A204.1 (cell line): ENCODE measurements at regions not wholly inside any gene's neighbourhood (a gene's known extent, or its start where the extent isn't known, plus 50 kb on each side); places are given as distances from the start of the nearest gene placed in this dataset.
"Not testable (repeated sequence)": the region's sequence is repeated elsewhere in the genome, so short reads cannot be mapped to it uniquely, and the experiment has no call there.

Source experiments
- FAIRE-seq: peaks from 2 replicates; lab custom pipeline; 2012; peaks lifted over from hg19 to GRCh38; lab: Jason Lieb, UNC

- FAIRE-seq: no peak
Observed at GRCh38 chr10:109065821-109066220, 857.5 kb downstream of the XPNPEP1 start.

GRCh38 chr10:109062371-109062770, 860.9 kb downstream of the XPNPEP1 start:
- FAIRE-seq: no peak

GRCh38 chr10:109055243-109055642, 868.1 kb downstream of the XPNPEP1 start:
- no peak for FAIRE-seq

- no peak for FAIRE-seq
Observed at GRCh38 chr10:109047856-109048255, 875.5 kb downstream of the XPNPEP1 start.

- FAIRE-seq: not testable (repeated sequence)
Observed at GRCh38 chr10:109046427-109046826, 876.9 kb downstream of the XPNPEP1 start.

- FAIRE-seq: no peak
Observed at GRCh38 chr10:109040622-109041021, 882.7 kb downstream of the XPNPEP1 start.

GRCh38 chr10:109037978-109038377, 885.3 kb downstream of the XPNPEP1 start:
- no peak for FAIRE-seq

- no peak for FAIRE-seq
Observed at GRCh38 chr10:109030581-109031210, 892.6 kb downstream of the XPNPEP1 start.

GRCh38 chr10:109029870-109030269, 893.4 kb downstream of the XPNPEP1 start:
- no peak for FAIRE-seq

GRCh38 chr10:109027534-109028185, 895.7 kb downstream of the XPNPEP1 start:
- FAIRE-seq: no peak

GRCh38 chr10:109025172-109025571, 898.1 kb downstream of the XPNPEP1 start:
- FAIRE-seq: no peak

GRCh38 chr10:109022417-109023049, 900.8 kb downstream of the XPNPEP1 start:
- no peak for FAIRE-seq

GRCh38 chr10:109019001-109019424, 904.3 kb downstream of the XPNPEP1 start:
- FAIRE-seq: peak; percentile 49

GRCh38 chr10:109007514-109007913, 915.8 kb downstream of the XPNPEP1 start:
- no peak for FAIRE-seq

- FAIRE-seq: no peak
Observed at GRCh38 chr10:108990441-108990840, 932.9 kb downstream of the XPNPEP1 start.

- no peak for FAIRE-seq
Observed at GRCh38 chr10:108989976-108990375, 933.3 kb downstream of the XPNPEP1 start.

- no peak for FAIRE-seq
Observed at GRCh38 chr10:108982159-108982558, 941.2 kb downstream of the XPNPEP1 start.

- no peak for FAIRE-seq
Observed at GRCh38 chr10:108980869-108981268, 942.4 kb downstream of the XPNPEP1 start.

GRCh38 chr10:108975459-108976058, 947.8 kb downstream of the XPNPEP1 start:
- FAIRE-seq: no peak

GRCh38 chr10:108970016-108970415, 953.3 kb downstream of the XPNPEP1 start:
- no peak for FAIRE-seq

GRCh38 chr10:108966411-108966810, 956.9 kb downstream of the XPNPEP1 start:
- no peak for FAIRE-seq

- no peak for FAIRE-seq
Observed at GRCh38 chr10:108966005-108966404, 957.3 kb downstream of the XPNPEP1 start.

- FAIRE-seq: no peak
Observed at GRCh38 chr10:108962172-108962571, 961.1 kb downstream of the XPNPEP1 start.
